ENCODE measurements at regions not wholly inside any gene's neighbourhood (a gene's known extent, or its start where the extent isn't known, plus 50 kb on each side); places are given as distances from the start of the nearest gene placed in this dataset.

DNA sequence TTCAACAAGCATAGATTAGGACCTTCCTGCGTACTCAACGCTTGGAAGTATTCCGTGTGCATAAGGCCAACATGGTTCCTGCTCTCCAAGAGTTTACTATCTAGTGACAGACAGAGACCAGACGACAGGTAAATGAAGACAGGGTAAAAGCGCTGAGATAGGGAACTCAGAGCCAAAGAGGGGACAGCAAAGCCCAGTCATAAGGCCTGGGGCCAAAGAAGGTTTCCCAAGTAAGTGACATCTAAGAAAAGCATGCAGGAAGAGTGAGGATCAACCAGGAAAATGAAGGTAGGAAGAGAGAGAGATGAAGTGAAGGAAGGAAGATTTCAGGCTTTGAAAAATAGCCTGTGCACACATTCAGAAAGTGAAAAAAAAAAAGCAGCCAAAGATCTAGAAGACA lies 76.9 kb upstream of the CDH20 start:
- DNase-seq (ENCODE audit: low read depth), result no peak
- no peak overlapping the region for H3K4me3 ChIP-seq (ENCODE audit: low read depth, low read length)

DNA sequence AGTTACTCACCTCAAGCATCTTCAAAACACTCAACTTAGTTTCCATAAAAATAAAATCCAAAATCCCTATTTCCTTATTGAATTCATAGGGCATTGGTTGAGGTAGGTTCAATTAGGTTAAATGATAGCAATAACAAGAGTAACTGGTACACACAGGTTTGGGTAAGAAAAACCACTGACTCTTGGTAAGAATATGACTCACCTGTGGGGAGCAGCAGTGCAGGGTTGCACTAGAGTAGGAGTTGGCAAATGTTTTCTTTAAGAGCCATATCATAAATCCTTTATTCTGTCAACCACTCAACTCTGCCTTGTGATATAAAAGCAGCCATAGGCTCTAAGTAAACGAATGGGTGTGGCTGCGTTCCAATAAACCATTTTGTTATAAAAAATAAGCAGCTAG lies 71.4 kb upstream of the CDH20 start:
- H3K4me3 ChIP-seq (ENCODE audit: low read depth, low read length), result no peak overlapping the region
- no peak for DNase-seq (ENCODE audit: low read depth)

DNA sequence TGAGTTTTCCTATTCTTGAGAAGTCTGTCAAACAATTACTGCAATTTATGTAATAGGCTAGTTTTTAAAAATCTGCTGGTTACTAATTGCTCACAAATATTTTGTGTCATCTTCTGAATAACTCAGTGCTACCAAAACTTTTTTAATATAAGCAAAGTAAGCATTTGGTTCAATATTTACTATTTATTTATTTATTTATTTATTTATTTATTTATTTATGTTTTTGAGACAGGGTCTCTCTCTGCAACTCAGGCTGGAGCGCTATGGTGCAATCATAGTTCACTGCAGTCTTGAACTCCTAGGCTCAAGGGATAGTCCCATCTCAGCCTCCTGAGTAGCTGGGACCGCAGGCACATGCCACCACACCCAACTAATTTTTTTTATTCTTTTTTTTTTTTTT lies 60.4 kb upstream of the CDH20 start:
- no peak for DNase-seq (ENCODE audit: low read depth)
- no peak overlapping the region for H3K4me3 ChIP-seq (ENCODE audit: low read depth, low read length)

DNA sequence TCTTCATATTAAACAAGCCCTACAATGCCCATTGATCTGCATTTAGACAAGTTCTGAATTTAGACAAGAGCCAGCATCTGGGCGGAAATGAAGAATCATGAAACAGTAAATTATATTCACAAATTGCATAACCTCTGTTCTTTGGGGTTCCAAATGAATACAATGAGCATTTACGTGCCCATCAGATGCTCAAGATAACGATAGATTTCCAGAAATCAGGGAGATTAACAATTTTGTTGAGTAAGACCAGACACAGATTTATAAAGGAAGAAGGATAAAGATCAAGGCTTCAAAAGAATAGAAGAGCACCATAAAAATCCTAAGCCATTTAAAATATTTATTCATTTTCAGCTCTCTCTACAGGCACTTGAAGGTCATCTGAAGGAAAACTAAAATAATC lies 59.7 kb upstream of the CDH20 start:
- DNase-seq (ENCODE audit: low read depth), result no peak

DNA sequence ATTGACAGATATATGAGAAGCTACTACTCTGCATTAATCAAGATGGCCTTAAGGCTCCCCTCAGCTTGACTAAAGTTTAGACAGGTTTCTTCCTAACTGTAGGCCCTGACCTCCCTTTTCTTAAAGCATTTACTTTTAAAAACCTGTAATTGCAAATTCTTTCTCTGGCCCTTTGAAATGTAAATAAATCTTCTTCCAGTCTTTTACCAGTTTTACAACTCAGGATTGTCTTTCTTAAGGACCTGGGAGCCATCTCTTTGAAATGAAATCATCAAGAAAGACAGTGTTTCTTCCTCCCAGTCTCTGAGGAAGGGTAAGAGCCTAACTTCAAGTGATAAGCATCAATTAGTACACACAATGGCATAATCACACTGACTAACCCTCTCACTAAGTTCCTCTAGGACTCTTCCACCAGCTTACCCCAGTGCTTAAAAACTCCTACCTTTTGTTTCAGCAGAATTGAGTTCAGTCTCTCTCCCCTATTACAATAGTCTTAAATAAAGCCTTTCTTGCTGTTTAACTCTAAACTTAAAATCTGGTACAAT lies 58.7 kb upstream of the CDH20 start:
- no peak for DNase-seq (ENCODE audit: low read depth)
- no peak overlapping the region for H3K4me3 ChIP-seq (ENCODE audit: low read depth, low read length)

More for the DNA sequence above, 59.7 kb upstream of the CDH20 start:
- H3K4me3 ChIP-seq (ENCODE audit: low read depth, low read length), result no peak overlapping the region

DNA sequence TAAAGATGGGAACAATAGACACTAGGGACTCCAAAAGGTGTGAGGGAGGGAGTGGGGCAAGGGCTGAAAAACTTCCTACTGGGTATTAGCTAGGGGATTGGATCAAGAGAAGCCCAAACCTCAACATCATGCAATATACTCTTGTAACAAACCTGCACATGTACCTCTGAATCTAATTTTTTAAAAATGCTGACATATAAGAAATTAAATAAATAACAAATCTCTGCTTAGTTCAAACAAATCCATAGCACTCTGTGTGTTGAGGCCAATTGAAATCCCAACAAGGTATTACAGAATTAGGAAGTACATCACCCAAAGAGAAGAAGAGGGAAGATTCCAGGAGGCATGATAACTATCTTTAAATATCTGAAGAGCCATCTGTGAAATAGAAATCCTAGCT lies 55.4 kb upstream of the CDH20 start:
- DNase-seq (ENCODE audit: low read depth), result no peak
- no peak overlapping the region for H3K4me3 ChIP-seq (ENCODE audit: low read depth, low read length)

DNA sequence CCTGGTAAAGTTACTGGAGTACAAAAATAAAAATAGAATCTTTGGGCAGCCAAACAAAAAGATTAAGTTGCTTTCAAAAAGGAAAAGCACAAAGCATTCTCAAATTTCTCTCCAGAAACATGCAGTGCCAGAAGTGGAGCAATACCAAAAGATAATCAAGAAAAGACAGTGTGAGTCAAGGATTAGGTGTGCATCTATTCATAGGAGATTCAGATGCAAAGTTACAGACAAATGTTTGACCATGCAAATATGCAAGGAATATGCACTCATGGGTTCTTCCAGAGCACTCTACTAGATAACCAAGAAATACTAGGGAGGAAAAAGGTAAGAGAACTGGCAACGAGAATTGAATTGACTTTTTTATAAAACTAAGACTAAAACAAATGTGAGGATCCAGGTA lies 51.8 kb upstream of the CDH20 start:
- H3K4me3 ChIP-seq (ENCODE audit: low read depth, low read length), result no peak overlapping the region
- no peak for DNase-seq (ENCODE audit: low read depth)

DNA sequence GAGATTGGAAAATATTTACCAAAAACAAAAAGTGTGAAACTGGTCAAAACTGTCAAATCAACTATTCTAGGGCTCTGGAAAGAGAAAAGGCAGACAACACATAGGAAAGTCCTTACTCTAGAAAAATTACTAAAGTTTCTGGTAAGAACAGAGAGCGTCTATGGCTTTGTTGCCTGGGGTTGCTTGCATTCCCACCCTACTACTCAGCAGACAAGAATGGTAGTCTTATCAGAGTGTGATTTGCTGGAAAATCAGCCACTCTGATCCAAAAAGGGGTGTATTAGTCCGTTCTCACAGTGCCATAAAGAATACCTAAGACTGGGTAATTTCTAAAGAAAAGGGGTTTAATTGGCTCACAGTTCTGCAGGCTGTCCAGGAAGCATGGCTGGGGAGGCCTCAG lies 50.3 kb upstream of the CDH20 start:
- no peak for DNase-seq (ENCODE audit: low read depth)
- no peak overlapping the region for H3K4me3 ChIP-seq (ENCODE audit: low read depth, low read length)
